Testis (tissue), 2 donors: ENCODE measurements at regions not wholly inside any gene's neighbourhood (a gene's known extent, or its start where the extent isn't known, plus 50 kb on each side); places are given as distances from the start of the nearest gene placed in this dataset.

Experiments
- DNase-seq: peaks from one replicate; pipeline ENCODE4 v3.0.0-alpha.2; 2019
- H3K27ac ChIP-seq, 2 donors: fragments of 200-600 bp; sonication (generic); one replicate each; pipeline ENCODE4 v1.5.1; 2019
- H3K27me3 ChIP-seq: fragments of 200-600 bp; sonication (generic); one replicate; pipeline ENCODE4 v1.5.1; 2019
- H3K36me3 ChIP-seq: fragments of 200-600 bp; sonication (generic); one replicate; pipeline ENCODE4 v1.5.1; 2017; ENCODE audit warnings: low read depth; ENCODE audit errors: missing control alignments
- H3K4me1 ChIP-seq: fragments of 200-600 bp; sonication (generic); one replicate; pipeline ENCODE4 v1.5.1; 2019
- H3K4me3 ChIP-seq, 2 donors: fragments of 200-600 bp; sonication (generic); one replicate each; pipeline ENCODE4 v1.5.1; 2017 to 2019
- H3K9me3 ChIP-seq: fragments of 200-600 bp; sonication (generic); one replicate; pipeline ENCODE4 v1.5.1; 2017
- CTCF ChIP-seq, 3 experiments: fragments of 450-650 bp in 2 of 3; fragments of 200-600 bp in 1 of 3; sonication (generic) in 1 of 3; IDR thresholded peaks; one replicate each; pipeline ENCODE4 v1.5.1; 2016 to 2019; ENCODE audit warnings: antibody characterized with exemption in 3 of 3, mild to moderate bottlenecking in 2 of 3, moderate library complexity in 1 of 3
- POLR2A ChIP-seq: fragments of 450-650 bp; IDR thresholded peaks from one replicate; pipeline ENCODE4 v1.6.1; 2017; ENCODE audit warnings: antibody characterized with exemption, mild to moderate bottlenecking, moderate library complexity
- WGBS, 2 donors: methylation state at CpG; one replicate each; pipeline ENCODE4 v1.1.5; 2018; 5-methylcytosine and 5-hydroxymethylcytosine counted together
- intact Hi-C: fragments of 100-400 bp; cut with DNase I; formaldehyde crosslinking; loops from one replicate; pipeline ENCODE4 v1.15.1; 2023; ENCODE audit warnings: low total_unique reads

GRCh38 chr3:159765030-159765859, 223.4 kb upstream of the IL12A start:
- DNase-seq = peak; percentile 30
- Histone ChIP-seq H3K36me3 (no peaks in the 10 kb centered on the region), H3K4me3 (peak overlapping the region; percentile 65 to 78), H3K9me3 (no peaks in the 10 kb centered on the region), H3K27me3 (no peaks in the 10 kb centered on the region), H3K4me1 (peaks cover 3% of the 10 kb centered on the region), H3K27ac (peak overlapping the region; percentile 61 to 88)
- TF ChIP-seq CTCF (IDR thresholded peaks at IDR 0.05) (no peak), POLR2A (no peak)
- WGBS, 2 donors = 0 to 1% methylated on average over 22 to 43 of the region's 47 CpGs
- intact Hi-C loops = no loop called here

GRCh38 chr3:159765860-159766294, 222.8 kb upstream of the IL12A start:
- H3K4me1 ChIP-seq = peaks cover 3% of the 10 kb centered on the region
- H3K9me3 ChIP-seq = no peaks in the 10 kb centered on the region
- peak overlapping the region in 1 of 2 donors; percentile 78 for H3K4me3 ChIP-seq
- no peaks in the 10 kb centered on the region for H3K36me3 ChIP-seq
- DNase-seq = no peak
- no peak for TF ChIP-seq CTCF (IDR thresholded peaks at IDR 0.05)
- no peak for TF ChIP-seq POLR2A
- intact Hi-C loops = no loop called here
- H3K27me3 ChIP-seq = no peaks in the 10 kb centered on the region
- 38 to 56% methylated on average over 5 of the region's 5 CpGs for WGBS, 2 donors
- peak overlapping the region in 1 of 2 donors; percentile 88 for H3K27ac ChIP-seq

GRCh38 chr3:159766563-159767185, 222.0 kb upstream of the IL12A start:
- no peak overlapping the region for H3K27ac ChIP-seq
- H3K4me1 ChIP-seq = peaks cover 3% of the 10 kb centered on the region
- no peaks in the 10 kb centered on the region for H3K9me3 ChIP-seq
- H3K27me3 ChIP-seq = no peaks in the 10 kb centered on the region
- DNase-seq = no peak
- TF ChIP-seq CTCF (IDR thresholded peaks at IDR 0.05) (peak in 2 of 3 experiments; percentile 14 to 18), POLR2A (no peak)
- no peak overlapping the region for H3K4me3 ChIP-seq
- intact Hi-C loops = no loop called here
- WGBS, 2 donors = 75 to 79% methylated on average over 2 of the region's 2 CpGs
- no peaks in the 10 kb centered on the region for H3K36me3 ChIP-seq

- intact Hi-C loops = no loop called here
- no peak for TF ChIP-seq CTCF (IDR thresholded peaks at IDR 0.05)
- TF ChIP-seq POLR2A = no peak
- DNase-seq = no peak
- Histone ChIP-seq H3K27me3 (no peaks in the 10 kb centered on the region), H3K9me3 (no peaks in the 10 kb centered on the region), H3K27ac (no peak overlapping the region), H3K36me3 (no peaks in the 10 kb centered on the region), H3K4me3 (no peak overlapping the region), H3K4me1 (peaks cover 5% of the 10 kb centered on the region)
- WGBS, 2 donors = 89 to 90% methylated on average over 2 of the region's 2 CpGs
These were observed 217.6 kb upstream of the IL12A start for GRCh38 chr3:159770998-159771397.
